ENCODE measurements at regions not wholly inside any gene's neighbourhood (a gene's known extent, or its start where the extent isn't known, plus 50 kb on each side); places are given as distances from the start of the nearest gene placed in this dataset.

GRCh38 chr2:111246620-111247061 lies 125.9 kb downstream of the BCL2L11 start:
- no peak for TF ChIP-seq POLR2A (IDR thresholded peaks at IDR 0.05; ENCODE audit: extremely low read depth, insufficient read length)
- no peak for TF ChIP-seq CTCF (IDR thresholded peaks at IDR 0.05; ENCODE audit: low read depth, low read length)
